ENCODE measurements at regions not wholly inside any gene's neighbourhood (a gene's known extent, or its start where the extent isn't known, plus 50 kb on each side); places are given as distances from the start of the nearest gene placed in this dataset.

GRCh38 chr5:68155940-68156339 lies 59.6 kb upstream of the PIK3R1 start:
- ATAC-seq = no peak
- TF ChIP-seq SNAI2 (CRISPR knock-in tag; IDR thresholded peaks at IDR 0.05) (no peak), BACH2 (CRISPR knock-in tag; IDR thresholded peaks at IDR 0.05; ENCODE audit: borderline replicate concordance) (no peak), GLIS3 (CRISPR knock-in tag; IDR thresholded peaks at IDR 0.05) (no peak), OSR1 (CRISPR knock-in tag; IDR thresholded peaks at IDR 0.05) (no peak), ZC3H10 (CRISPR knock-in tag; IDR thresholded peaks at IDR 0.05) (no peak), ESRRG (CRISPR knock-in tag; IDR thresholded peaks at IDR 0.05) (no peak), PPARA (CRISPR knock-in tag; IDR thresholded peaks at IDR 0.05; ENCODE audit: borderline replicate concordance) (no peak), ZNF565 (CRISPR knock-in tag; conservative IDR thresholded peaks at IDR 0.05; ENCODE audit: low read depth) (no peak), ZFP30 (CRISPR knock-in tag; IDR thresholded peaks at IDR 0.05) (no peak), ZFP3 (CRISPR knock-in tag; IDR thresholded peaks at IDR 0.05) (no peak), POU6F1 (CRISPR knock-in tag; IDR thresholded peaks at IDR 0.05; ENCODE audit: borderline replicate concordance, low read depth) (no peak), RARB (CRISPR knock-in tag; IDR thresholded peaks at IDR 0.05) (no peak), ARNTL (CRISPR knock-in tag; IDR thresholded peaks at IDR 0.05; ENCODE audit: borderline replicate concordance, low read depth) (no peak), CREB5 (CRISPR knock-in tag; IDR thresholded peaks at IDR 0.05; ENCODE audit: low read depth) (no peak), CSDC2 (CRISPR knock-in tag; IDR thresholded peaks at IDR 0.05) (no peak)
- TF ChIP-seq, protein P1, sequence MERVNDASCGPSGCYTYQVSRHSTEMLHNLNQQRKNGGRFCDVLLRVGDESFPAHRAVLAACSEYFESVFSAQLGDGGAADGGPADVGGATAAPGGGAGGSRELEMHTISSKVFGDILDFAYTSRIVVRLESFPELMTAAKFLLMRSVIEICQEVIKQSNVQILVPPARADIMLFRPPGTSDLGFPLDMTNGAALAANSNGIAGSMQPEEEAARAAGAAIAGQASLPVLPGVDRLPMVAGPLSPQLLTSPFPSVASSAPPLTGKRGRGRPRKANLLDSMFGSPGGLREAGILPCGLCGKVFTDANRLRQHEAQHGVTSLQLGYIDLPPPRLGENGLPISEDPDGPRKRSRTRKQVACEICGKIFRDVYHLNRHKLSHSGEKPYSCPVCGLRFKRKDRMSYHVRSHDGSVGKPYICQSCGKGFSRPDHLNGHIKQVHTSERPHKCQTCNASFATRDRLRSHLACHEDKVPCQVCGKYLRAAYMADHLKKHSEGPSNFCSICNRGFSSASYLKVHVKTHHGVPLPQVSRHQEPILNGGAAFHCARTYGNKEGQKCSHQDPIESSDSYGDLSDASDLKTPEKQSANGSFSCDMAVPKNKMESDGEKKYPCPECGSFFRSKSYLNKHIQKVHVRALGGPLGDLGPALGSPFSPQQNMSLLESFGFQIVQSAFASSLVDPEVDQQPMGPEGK (CRISPR knock-in tag; IDR thresholded peaks at IDR 0.05; ENCODE audit: borderline replicate concordance) = no peak

DNA sequence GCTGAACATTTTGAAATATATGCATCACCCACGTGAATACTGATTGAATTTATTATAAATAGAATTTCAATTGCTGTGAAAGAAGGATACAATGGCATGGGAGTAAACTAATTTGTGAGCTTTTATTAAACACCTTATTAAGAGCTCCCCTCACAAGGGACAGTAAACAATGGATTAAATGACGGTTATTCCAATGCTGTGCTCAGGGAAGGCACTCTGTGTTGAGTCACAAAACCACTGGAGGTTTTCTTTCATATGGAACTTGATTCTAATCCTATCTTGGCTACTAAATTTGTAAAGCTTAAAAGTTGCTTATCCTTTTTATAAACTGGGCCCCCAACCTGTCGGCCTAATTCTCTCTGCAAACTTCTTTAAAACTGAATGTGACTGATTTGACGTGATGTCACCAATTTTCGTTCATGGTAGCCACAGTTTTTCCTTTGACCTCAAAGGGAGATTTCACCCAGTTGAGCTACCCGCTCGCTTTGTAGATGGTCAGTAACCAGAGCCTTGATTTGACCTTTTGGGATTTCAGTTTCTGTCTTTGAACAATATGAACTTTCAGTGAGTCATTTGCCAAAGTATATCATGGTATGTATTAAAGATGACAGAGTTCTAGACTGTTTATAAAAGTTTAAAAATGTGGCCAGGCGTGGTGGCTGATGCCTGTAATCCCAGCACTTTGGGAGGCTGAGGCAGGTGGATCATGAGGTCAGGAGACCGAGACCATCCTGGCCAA lies 61.3 kb upstream of the PIK3R1 start:
- ATAC-seq = no peak
- no peak for TF ChIP-seq GLIS3 (CRISPR knock-in tag; IDR thresholded peaks at IDR 0.05)
- no peak for TF ChIP-seq CREB5 (CRISPR knock-in tag; IDR thresholded peaks at IDR 0.05; ENCODE audit: low read depth)
- TF ChIP-seq OSR1 (CRISPR knock-in tag; IDR thresholded peaks at IDR 0.05) = no peak
- no peak for TF ChIP-seq ZNF70 (CRISPR knock-in tag; IDR thresholded peaks at IDR 0.05)
- TF ChIP-seq ZFP3 (CRISPR knock-in tag; IDR thresholded peaks at IDR 0.05) = no peak
- TF ChIP-seq ZFP30 (CRISPR knock-in tag; IDR thresholded peaks at IDR 0.05) = no peak
- TF ChIP-seq, protein P1 (CRISPR knock-in tag; IDR thresholded peaks at IDR 0.05; ENCODE audit: borderline replicate concordance) = no peak
- no peak for TF ChIP-seq POU6F1 (CRISPR knock-in tag; IDR thresholded peaks at IDR 0.05; ENCODE audit: borderline replicate concordance, low read depth)
- TF ChIP-seq TOX (CRISPR knock-in tag; IDR thresholded peaks at IDR 0.05; ENCODE audit: borderline replicate concordance) = no peak
- TF ChIP-seq ZNF565 (CRISPR knock-in tag; conservative IDR thresholded peaks at IDR 0.05; ENCODE audit: low read depth) = no peak
- TF ChIP-seq SNAI2 (CRISPR knock-in tag; IDR thresholded peaks at IDR 0.05) = no peak
- TF ChIP-seq ARNTL (CRISPR knock-in tag; IDR thresholded peaks at IDR 0.05; ENCODE audit: borderline replicate concordance, low read depth) = no peak
- TF ChIP-seq ISL1 (CRISPR knock-in tag; IDR thresholded peaks at IDR 0.05) = no peak

Measured in SK-N-SH treated with all-trans-retinoic acid at 6 μM for 48 hours (cell line).